HepG2 (cell line): ENCODE measurements at regions not wholly inside any gene's neighbourhood (a gene's known extent, or its start where the extent isn't known, plus 50 kb on each side); places are given as distances from the start of the nearest gene placed in this dataset.

Experiments used
- ATAC-seq: fragments of 200-7000 bp; cut with Tn5 transposase; 3 replicates; pipeline ENCODE4 v1.9.1; 2020; ENCODE audit warnings: mild to moderate bottlenecking, moderate library complexity
- BruUV-seq: library from RNA; stranded (reverse); fragments of 400-500 nt; replicated peaks from 2 replicates; lab custom pipeline; 2021; lab: Mats Ljungman, UMichigan
- CTCF ChIA-PET: fragments of 300-600 bp; formaldehyde crosslinking; extraction: SDS; loops from one replicate; lab custom pipeline; 2021; ENCODE audit warnings: low total read pairs, inconsistent platforms, low intra/inter-chr PET ratio; lab: Yijun Ruan, JAX
- POLR2A ChIA-PET: fragments of 350-600 bp; sonication (Branson Sonifier 250); formaldehyde crosslinking; loops from one replicate; lab custom pipeline; 2020; ENCODE audit warnings: antibody characterized with exemption, inconsistent platforms; lab: Yijun Ruan, JAX
- DNase-seq: peaks from one replicate; pipeline ENCODE4 v3.0.0-alpha.2; 2015; ENCODE audit warnings: low spot score
- FAIRE-seq: peaks from 3 replicates; lab custom pipeline; 2011; peaks lifted over from hg19 to GRCh38; lab: Jason Lieb, UNC
- H2AFZ ChIP-seq: one replicate; pipeline ENCODE4 v1.6.1; 2011; ENCODE audit warnings: low read length, inconsistent platforms
- H3K27ac ChIP-seq: fragments of 300-600 bp; 3 replicates; pipeline ENCODE4 v1.8.0; 2011; ENCODE audit warnings: mixed run types, mild to moderate bottlenecking, mixed read lengths, low read length, inconsistent platforms; ENCODE audit not compliant: insufficient read depth; ENCODE audit errors: extremely low read length
- H3K27me3 ChIP-seq, 2 experiments: fragments of 200-600 bp in 1 of 2; 2 replicates in 1 of 2; 3 replicates in 1 of 2; pipeline versions ENCODE4 v1.6.0 to v1.8.0; 2011; ENCODE audit warnings: low read length in 2 of 2, mild to moderate bottlenecking in 2 of 2, moderate library complexity in 2 of 2, inconsistent platforms in 1 of 2; ENCODE audit not compliant: insufficient read depth in 2 of 2, control insufficient read depth in 1 of 2
- H3K36me3 ChIP-seq, 2 experiments: fragments of 200-600 bp in 1 of 2; replicated peaks in 1 of 2; 2 replicates in 1 of 2; 3 replicates in 1 of 2; pipeline versions ENCODE4 v1.5.1 to v1.8.0; 2011; ENCODE audit warnings: low read length in 2 of 2, inconsistent platforms in 1 of 2; ENCODE audit not compliant: insufficient read depth in 2 of 2, control insufficient read depth in 1 of 2
- H3K4me1 ChIP-seq: 2 replicates; pipeline ENCODE4 v1.5.1; 2012; ENCODE audit warnings: low read length, inconsistent platforms; ENCODE audit not compliant: insufficient read depth
- H3K4me2 ChIP-seq: 2 replicates; pipeline ENCODE4 v1.6.0; 2011; ENCODE audit warnings: low read depth, low read length, inconsistent platforms
- H3K4me3 ChIP-seq, 3 experiments: fragments of 200-600 bp in 1 of 3; sonication (generic), shearing (Covaris generic) in 1 of 3; replicated peaks in 1 of 3; 2 replicates each; pipeline ENCODE4 v1.5.1; 2011 to 2016; ENCODE audit warnings: low read length in 3 of 3, inconsistent platforms in 2 of 3, low read depth in 2 of 3, mild to moderate bottlenecking in 2 of 3, control low read depth in 1 of 3, mixed read lengths in 1 of 3; ENCODE audit not compliant: insufficient read depth in 1 of 3
- H3K79me2 ChIP-seq: one replicate; pipeline ENCODE4 v1.6.1; 2011; ENCODE audit warnings: low read length, inconsistent platforms; ENCODE audit not compliant: insufficient read depth
- H3K9ac ChIP-seq: 2 replicates; pipeline ENCODE4 v1.6.0; 2011; ENCODE audit warnings: mild to moderate bottlenecking, low read depth, low read length, inconsistent platforms; ENCODE audit not compliant: insufficient read depth
- H3K9me3 ChIP-seq: 2 replicates; pipeline ENCODE4 v1.5.1; 2012; ENCODE audit warnings: mild to moderate bottlenecking, low read length
- H4K20me1 ChIP-seq: 2 replicates; pipeline ENCODE4 v1.6.0; 2011; ENCODE audit warnings: inconsistent platforms, mild to moderate bottlenecking, low read length, moderate library complexity; ENCODE audit not compliant: insufficient read depth
- HNRNPL ChIP-seq: fragments of 200-400 bp; formaldehyde crosslinking; IDR thresholded peaks from 2 replicates; pipeline ENCODE4 v1.6.1; 2017; ENCODE audit warnings: mild to moderate bottlenecking, low read depth, low read length
- NONO ChIP-seq, 2 experiments: fragments of 450-650 bp in 1 of 2; sonication (generic) in 1 of 2; formaldehyde crosslinking in 1 of 2; IDR thresholded peaks in 1 of 2; conservative IDR thresholded peaks in 1 of 2; 2 replicates each; pipeline versions ENCODE4 v1.6.1 to v1.8.0; 2017 to 2022; ENCODE audit warnings: mild to moderate bottlenecking in 1 of 2, missing genetic modification reagents in 1 of 2, moderate library complexity in 1 of 2
- SMARCC2 ChIP-seq: fragments of 450-650 bp; IDR thresholded peaks from 2 replicates; pipeline ENCODE4 v1.6.1; 2017; ENCODE audit warnings: antibody characterized with exemption, mild to moderate bottlenecking
- SMARCE1 ChIP-seq: fragments of 450-650 bp; IDR thresholded peaks from 2 replicates; pipeline ENCODE4 v1.6.1; 2017; ENCODE audit warnings: borderline replicate concordance
- SOX6 ChIP-seq, 2 experiments: fragments of 450-650 bp in 1 of 2; sonication (generic) in 1 of 2; formaldehyde crosslinking in 1 of 2; IDR thresholded peaks; 2 replicates each; pipeline versions ENCODE4 v1.4.0 to v1.6.1; 2017 to 2020; ENCODE audit warnings: antibody characterized with exemption in 1 of 2, mild to moderate bottlenecking in 1 of 2, missing genetic modification reagents in 1 of 2
- TEAD2 ChIP-seq: sonication (generic); formaldehyde crosslinking; IDR thresholded peaks from 2 replicates; pipeline ENCODE4 v1.9.0; 2021; ENCODE audit warnings: missing genetic modification reagents
- ZBTB21 ChIP-seq: sonication (generic); formaldehyde crosslinking; IDR thresholded peaks from 2 replicates; pipeline ENCODE4 v1.4.0; 2020; ENCODE audit warnings: missing genetic modification reagents
- ZBTB7B ChIP-seq: sonication (generic); formaldehyde crosslinking; IDR thresholded peaks from 2 replicates; pipeline ENCODE4 v1.4.0; 2020; ENCODE audit warnings: missing genetic modification reagents
- ZFP36 ChIP-seq: fragments of 150-350 bp; IDR thresholded peaks from 2 replicates; pipeline ENCODE4 v1.6.1; 2018; ENCODE audit warnings: borderline replicate concordance, low read length, low read depth; ENCODE audit not compliant: partially characterized antibody
- ZFP41 ChIP-seq: sonication (generic); formaldehyde crosslinking; IDR thresholded peaks from 2 replicates; pipeline ENCODE4 v1.4.0; 2020; ENCODE audit warnings: mild to moderate bottlenecking, missing genetic modification reagents, borderline replicate concordance
- ZNF674 ChIP-seq: sonication (generic); formaldehyde crosslinking; IDR thresholded peaks from 2 replicates; pipeline ENCODE4 v1.5.0; 2020; ENCODE audit warnings: low read depth, mild to moderate bottlenecking, missing genetic modification reagents
- ZNF737 ChIP-seq: sonication (generic); formaldehyde crosslinking; IDR thresholded peaks from 2 replicates; pipeline ENCODE4 v1.5.0; 2020; ENCODE audit warnings: missing genetic modification reagents, mild to moderate bottlenecking, borderline replicate concordance
- ZNF878 ChIP-seq: sonication (generic); formaldehyde crosslinking; IDR thresholded peaks from 2 replicates; pipeline ENCODE4 v1.8.1; 2023; ENCODE audit warnings: mild to moderate bottlenecking, missing genetic modification reagents, moderate library complexity
- ZSCAN22 ChIP-seq: sonication (generic); formaldehyde crosslinking; IDR thresholded peaks from 2 replicates; pipeline ENCODE4 v1.4.0; 2020; ENCODE audit warnings: mild to moderate bottlenecking, missing genetic modification reagents
- WGBS: methylation state at CpG from one replicate; pipeline ENCODE4 v1.1.6; 2017; ENCODE audit warnings: low lambda C conversion rate; 5-methylcytosine and 5-hydroxymethylcytosine counted together
- in situ Hi-C: cut with HindIII; loops from 2 replicates; pipeline ENCODE4 v1.10.0; 2017; ENCODE audit warnings: low pct_unique_long_range_greater_than_20kb; ENCODE audit not compliant: extremely low pct_ligation_motif_present
- intact Hi-C: fragments of 100-400 bp; cut with micrococcal nuclease; formaldehyde crosslinking; loops from one replicate; pipeline ENCODE4 v1.10.0; 2022; ENCODE audit not compliant: unreplicated experiment
- TF ChIP-seq, protein P1 (sequence below): sonication (generic); formaldehyde crosslinking; IDR thresholded peaks from 2 replicates; pipeline ENCODE4 v1.5.0; 2020; ENCODE audit warnings: mild to moderate bottlenecking, missing genetic modification reagents
- TF ChIP-seq, protein P2 (sequence below): sonication (generic); formaldehyde crosslinking; IDR thresholded peaks from 2 replicates; pipeline ENCODE4 v1.8.0; 2022; ENCODE audit warnings: missing genetic modification reagents, low read depth, mild to moderate bottlenecking, borderline replicate concordance
- TF ChIP-seq, protein P3 (sequence below): IDR thresholded peaks from 2 replicates; pipeline ENCODE4 v1.6.1; 2016; ENCODE audit warnings: mild to moderate bottlenecking

DNA sequence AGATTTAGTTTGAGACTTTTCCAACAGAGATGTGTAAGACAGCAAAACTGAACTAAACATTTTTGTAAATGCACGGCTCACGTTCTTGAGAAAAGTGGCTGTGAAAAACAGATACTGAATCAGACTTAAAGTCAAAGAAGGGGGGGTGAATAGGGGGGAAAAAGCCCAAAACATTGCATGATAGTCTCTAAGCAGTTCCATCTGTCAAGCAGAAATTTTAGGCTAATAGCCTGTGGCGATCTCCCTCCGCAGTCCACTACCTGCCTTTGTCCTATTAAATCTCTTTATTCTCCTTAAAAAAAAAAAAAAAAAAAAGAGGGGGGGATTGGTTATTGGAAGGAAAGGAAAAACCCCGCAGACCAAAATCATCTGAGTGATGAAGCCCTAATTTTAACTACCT is 217.6 kb upstream of the NFIA start:
- BruUV-seq: no TSS peak
- in situ Hi-C loops: no loop called here
- Histone ChIP-seq H3K4me3 (no peak overlapping the region), H3K79me2 (no peaks in the 10 kb centered on the region), H3K4me1 (peaks cover 7% of the 10 kb centered on the region; the same call in 1 of the 2 replicates), H4K20me1 (no peaks in the 10 kb centered on the region), H2AFZ (no peak overlapping the region), H3K36me3 (no peaks in the 10 kb centered on the region), H3K9me3 (no peaks in the 10 kb centered on the region), H3K27me3 (peaks cover 3 to 21% of the 10 kb centered on the region in 2 experiments), H3K4me2 (no peak overlapping the region), H3K27ac (no peak overlapping the region), H3K9ac (no peak overlapping the region)
- TF ChIP-seq ZBTB21: no peak
- no peak for TF ChIP-seq TEAD2 (CRISPR knock-in tag)
- TF ChIP-seq ZFP36: no peak
- no peak for TF ChIP-seq ZNF737
- TF ChIP-seq ZFP41 (CRISPR knock-in tag): no peak
- TF ChIP-seq SMARCC2: no peak
- TF ChIP-seq, protein P1, sequence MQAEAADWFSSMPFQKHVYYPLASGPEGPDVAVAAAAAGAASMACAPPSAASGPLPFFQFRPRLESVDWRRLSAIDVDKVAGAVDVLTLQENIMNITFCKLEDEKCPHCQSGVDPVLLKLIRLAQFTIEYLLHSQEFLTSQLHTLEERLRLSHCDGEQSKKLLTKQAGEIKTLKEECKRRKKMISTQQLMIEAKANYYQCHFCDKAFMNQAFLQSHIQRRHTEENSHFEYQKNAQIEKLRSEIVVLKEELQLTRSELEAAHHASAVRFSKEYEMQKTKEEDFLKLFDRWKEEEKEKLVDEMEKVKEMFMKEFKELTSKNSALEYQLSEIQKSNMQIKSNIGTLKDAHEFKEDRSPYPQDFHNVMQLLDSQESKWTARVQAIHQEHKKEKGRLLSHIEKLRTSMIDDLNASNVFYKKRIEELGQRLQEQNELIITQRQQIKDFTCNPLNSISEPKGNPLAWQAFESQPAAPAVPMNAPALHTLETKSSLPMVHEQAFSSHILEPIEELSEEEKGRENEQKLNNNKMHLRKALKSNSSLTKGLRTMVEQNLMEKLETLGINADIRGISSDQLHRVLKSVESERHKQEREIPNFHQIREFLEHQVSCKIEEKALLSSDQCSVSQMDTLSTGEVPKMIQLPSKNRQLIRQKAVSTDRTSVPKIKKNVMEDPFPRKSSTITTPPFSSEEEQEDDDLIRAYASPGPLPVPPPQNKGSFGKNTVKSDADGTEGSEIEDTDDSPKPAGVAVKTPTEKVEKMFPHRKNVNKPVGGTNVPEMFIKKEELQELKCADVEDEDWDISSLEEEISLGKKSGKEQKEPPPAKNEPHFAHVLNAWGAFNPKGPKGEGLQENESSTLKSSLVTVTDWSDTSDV (CRISPR knock-in tag): no peak
- TF ChIP-seq, protein P2, sequence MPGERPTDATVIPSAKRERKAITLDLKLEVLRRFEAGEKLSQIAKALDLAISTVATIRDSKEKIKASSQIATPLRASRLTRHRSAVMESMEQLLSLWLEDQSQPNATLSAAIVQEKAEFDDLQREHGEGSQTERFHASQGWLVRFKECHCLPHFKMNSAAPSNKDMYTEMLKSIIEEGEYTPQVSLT (CRISPR knock-in tag): no peak
- TF ChIP-seq NONO (IDR thresholded peaks at IDR 0.05): no peak
- TF ChIP-seq NONO (CRISPR knock-in tag; conservative IDR thresholded peaks at IDR 0.05): no peak
- no peak for TF ChIP-seq ZSCAN22 (CRISPR knock-in tag)
- TF ChIP-seq ZBTB7B: no peak
- TF ChIP-seq SMARCE1: no peak
- no peak for TF ChIP-seq ZNF878 (CRISPR knock-in tag)
- no peak for TF ChIP-seq ZNF674 (CRISPR knock-in tag)
- TF ChIP-seq SOX6 (IDR thresholded peaks at IDR 0.05): no peak
- TF ChIP-seq SOX6 (CRISPR knock-in tag; IDR thresholded peaks at IDR 0.05): no peak
- no peak for TF ChIP-seq HNRNPL
- TF ChIP-seq, protein P3, sequence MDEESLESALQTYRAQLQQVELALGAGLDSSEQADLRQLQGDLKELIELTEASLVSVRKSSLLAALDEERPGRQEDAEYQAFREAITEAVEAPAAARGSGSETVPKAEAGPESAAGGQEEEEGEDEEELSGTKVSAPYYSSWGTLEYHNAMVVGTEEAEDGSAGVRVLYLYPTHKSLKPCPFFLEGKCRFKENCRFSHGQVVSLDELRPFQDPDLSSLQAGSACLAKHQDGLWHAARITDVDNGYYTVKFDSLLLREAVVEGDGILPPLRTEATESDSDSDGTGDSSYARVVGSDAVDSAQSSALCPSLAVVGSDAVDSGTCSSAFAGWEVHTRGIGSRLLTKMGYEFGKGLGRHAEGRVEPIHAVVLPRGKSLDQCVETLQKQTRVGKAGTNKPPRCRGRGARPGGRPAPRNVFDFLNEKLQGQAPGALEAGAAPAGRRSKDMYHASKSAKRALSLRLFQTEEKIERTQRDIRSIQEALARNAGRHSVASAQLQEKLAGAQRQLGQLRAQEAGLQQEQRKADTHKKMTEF (CRISPR knock-in tag): no peak
- WGBS: 53% methylated on average over 5 of the region's 5 CpGs
- intact Hi-C loops: no loop called here
- no peak for DNase-seq
- no peak for ATAC-seq
- CTCF ChIA-PET: interaction anchor here (0.6 kb wide), 1 partner anchor 14 kb away, joined by 3 read pairs; no protein-coding TSS in a partner anchor
- POLR2A ChIA-PET: no interaction called here
- FAIRE-seq: no peak
